ENCODE measurements at regions not wholly inside any gene's neighbourhood (a gene's known extent, or its start where the extent isn't known, plus 50 kb on each side); places are given as distances from the start of the nearest gene placed in this dataset.

DNA sequence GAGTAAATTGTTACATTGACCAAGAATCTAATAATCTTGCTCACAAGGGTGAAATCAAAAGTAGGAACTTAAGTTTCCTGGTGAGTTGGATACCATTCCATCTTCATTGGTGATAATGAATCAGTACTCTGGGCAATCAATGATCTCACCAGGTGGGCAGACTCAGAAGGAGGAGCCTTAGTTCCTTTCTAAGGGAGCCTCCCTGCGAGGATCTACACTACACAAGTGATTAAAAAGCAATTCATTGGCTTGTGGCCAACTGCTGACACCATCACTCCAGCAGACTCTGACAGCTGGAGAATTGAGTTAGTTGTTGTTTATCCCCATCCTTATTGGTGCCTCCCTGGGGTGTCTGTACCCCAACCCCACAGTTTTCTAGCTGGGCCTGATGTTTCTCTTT lies 84.1 kb upstream of the VANGL1 start:
- TF ChIP-seq, protein P1, sequence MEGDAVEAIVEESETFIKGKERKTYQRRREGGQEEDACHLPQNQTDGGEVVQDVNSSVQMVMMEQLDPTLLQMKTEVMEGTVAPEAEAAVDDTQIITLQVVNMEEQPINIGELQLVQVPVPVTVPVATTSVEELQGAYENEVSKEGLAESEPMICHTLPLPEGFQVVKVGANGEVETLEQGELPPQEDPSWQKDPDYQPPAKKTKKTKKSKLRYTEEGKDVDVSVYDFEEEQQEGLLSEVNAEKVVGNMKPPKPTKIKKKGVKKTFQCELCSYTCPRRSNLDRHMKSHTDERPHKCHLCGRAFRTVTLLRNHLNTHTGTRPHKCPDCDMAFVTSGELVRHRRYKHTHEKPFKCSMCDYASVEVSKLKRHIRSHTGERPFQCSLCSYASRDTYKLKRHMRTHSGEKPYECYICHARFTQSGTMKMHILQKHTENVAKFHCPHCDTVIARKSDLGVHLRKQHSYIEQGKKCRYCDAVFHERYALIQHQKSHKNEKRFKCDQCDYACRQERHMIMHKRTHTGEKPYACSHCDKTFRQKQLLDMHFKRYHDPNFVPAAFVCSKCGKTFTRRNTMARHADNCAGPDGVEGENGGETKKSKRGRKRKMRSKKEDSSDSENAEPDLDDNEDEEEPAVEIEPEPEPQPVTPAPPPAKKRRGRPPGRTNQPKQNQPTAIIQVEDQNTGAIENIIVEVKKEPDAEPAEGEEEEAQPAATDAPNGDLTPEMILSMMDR (IDR thresholded peaks at IDR 0.05), result no peak
- 43 to 53% methylated on average over 1 of the region's 1 CpG for WGBS, 2 donors
- intact Hi-C loops (cut with DNase I), result no loop called here
- H3K9me3 ChIP-seq, result no peaks in the 10 kb centered on the region
- DNase-seq (no peak), ATAC-seq (no peak)
- no peaks in the 10 kb centered on the region for H3K36me3 ChIP-seq
- H3K4me3 ChIP-seq, result no peak overlapping the region
- peaks cover 0 to 23% (median 12%) of the 10 kb centered on the region in 7 donors for H3K27me3 ChIP-seq
- no peaks in the 10 kb centered on the region for H3K4me1 ChIP-seq
- H3K27ac ChIP-seq, result no peak overlapping the region

DNA sequence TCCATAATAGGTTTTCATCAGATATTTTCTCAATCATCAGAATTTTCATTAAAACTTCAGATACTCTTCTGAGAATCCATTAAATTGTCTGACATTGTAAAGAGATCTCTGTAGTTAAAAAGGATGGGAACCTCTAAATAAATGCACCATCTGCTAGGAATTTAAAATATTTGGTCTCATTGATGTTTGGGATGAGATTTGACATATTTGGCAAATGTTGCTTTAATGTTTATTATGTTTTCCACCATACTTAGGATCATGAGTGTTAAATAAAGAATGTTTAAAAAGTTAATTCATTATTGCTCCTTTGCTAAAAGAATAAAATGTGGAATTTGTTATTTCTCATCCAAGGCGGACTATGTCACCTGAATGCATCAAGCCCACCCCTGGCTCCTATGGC lies 85.5 kb upstream of the VANGL1 start:
- Histone ChIP-seq H3K27ac (no peak overlapping the region), H3K27me3 (peaks cover 0 to 20% (median 0%) of the 10 kb centered on the region in 7 donors), H3K4me3 (no peak overlapping the region), H3K36me3 (no peaks in the 10 kb centered on the region), H3K4me1 (no peaks in the 10 kb centered on the region), H3K9me3 (no peaks in the 10 kb centered on the region)
- TF ChIP-seq, protein P1 (IDR thresholded peaks at IDR 0.05), result no peak
- ATAC-seq (no peak), DNase-seq (no peak)
- intact Hi-C loops (cut with DNase I), result no loop called here
- 97 to 100% methylated on average over 1 of the region's 1 CpG for WGBS, 2 donors

DNA sequence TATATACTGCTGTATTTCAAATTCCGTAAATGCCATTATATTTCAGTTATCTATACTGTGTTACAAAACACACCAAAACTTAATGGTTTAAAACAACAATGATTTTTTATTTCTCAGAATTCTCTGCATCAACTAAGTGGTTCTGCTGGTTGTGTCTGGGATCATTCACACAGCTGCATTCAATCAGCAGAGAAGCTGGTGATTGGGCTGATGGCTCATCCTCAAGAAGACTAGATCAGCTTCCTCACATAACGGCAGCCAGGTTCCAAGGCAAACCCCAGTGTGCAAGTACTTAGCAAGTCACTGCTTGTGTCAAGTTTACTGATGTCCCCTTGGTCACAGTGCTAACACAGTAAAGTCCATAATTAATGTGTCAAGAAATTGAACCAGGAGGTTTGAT lies 86.3 kb upstream of the VANGL1 start:
- intact Hi-C loops (cut with DNase I), result no loop called here
- Histone ChIP-seq H3K27ac (no peak overlapping the region), H3K9me3 (no peaks in the 10 kb centered on the region), H3K4me1 (no peaks in the 10 kb centered on the region), H3K36me3 (no peaks in the 10 kb centered on the region), H3K27me3 (peaks cover 0 to 19% (median 0%) of the 10 kb centered on the region in 7 donors), H3K4me3 (no peak overlapping the region)
- DNase-seq, result no peak
- no peak for ATAC-seq
- 30 to 46% methylated on average over 2 of the region's 2 CpGs for WGBS, 2 donors
- TF ChIP-seq, protein P1 (IDR thresholded peaks at IDR 0.05), result no peak

DNA sequence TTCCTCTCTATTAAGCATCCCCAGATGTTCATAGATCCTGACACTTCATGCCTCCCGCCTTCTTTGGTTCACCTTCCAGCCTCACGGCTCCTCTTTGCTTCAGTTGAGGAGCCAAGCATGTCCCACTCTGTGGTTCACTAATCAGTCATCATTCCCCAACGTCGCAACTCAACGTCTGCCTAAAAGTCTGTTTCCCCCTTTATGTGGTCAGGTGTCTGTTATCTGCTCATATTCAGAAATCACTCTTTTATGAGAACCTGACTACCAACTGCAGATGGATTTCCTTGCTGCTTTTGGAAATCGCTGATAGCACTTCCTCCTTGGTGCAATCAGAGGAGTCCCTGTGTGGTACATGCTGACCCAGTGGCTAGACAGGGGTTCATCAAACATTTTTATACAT lies 94.1 kb upstream of the VANGL1 start:
- 65 to 77% methylated on average over 6 of the region's 6 CpGs for WGBS, 2 donors
- intact Hi-C loops (cut with DNase I), result loop anchor here in 3 of 10 donors (5.0 to 10.0 kb wide), 2 partner anchors 47 to 50 kb away; no protein-coding TSS in a partner anchor

More for the DNA sequence above, 94.1 kb upstream of the VANGL1 start:
- ATAC-seq (no peak), DNase-seq (no peak)
- peaks cover 0 to 19% (median 10%) of the 10 kb centered on the region in 9 donors for H3K4me1 ChIP-seq
- no peaks in the 10 kb centered on the region for H3K9me3 ChIP-seq
- H3K36me3 ChIP-seq, result no peaks in the 10 kb centered on the region
- no peak overlapping the region for H3K27ac ChIP-seq
- peaks cover 0 to 12% (median 0%) of the 10 kb centered on the region in 7 donors for H3K27me3 ChIP-seq
- H3K4me3 ChIP-seq, result no peak overlapping the region
- TF ChIP-seq, protein P1 (IDR thresholded peaks at IDR 0.05), result no peak
